SH-SY5Y (cell line): ENCODE measurements at regions not wholly inside any gene's neighbourhood (a gene's known extent, or its start where the extent isn't known, plus 50 kb on each side); places are given as distances from the start of the nearest gene placed in this dataset.

Source experiments
- GATA2 ChIP-seq: IDR thresholded peaks from 2 replicates; pipeline ENCODE4 v1.6.1; 2011; ENCODE audit warnings: mild to moderate bottlenecking, low read depth, low read length
- GATA3 ChIP-seq: IDR thresholded peaks from 2 replicates; pipeline ENCODE4 v1.6.1; 2011; ENCODE audit warnings: low read depth, mild to moderate bottlenecking, low read length, moderate library complexity

DNA sequence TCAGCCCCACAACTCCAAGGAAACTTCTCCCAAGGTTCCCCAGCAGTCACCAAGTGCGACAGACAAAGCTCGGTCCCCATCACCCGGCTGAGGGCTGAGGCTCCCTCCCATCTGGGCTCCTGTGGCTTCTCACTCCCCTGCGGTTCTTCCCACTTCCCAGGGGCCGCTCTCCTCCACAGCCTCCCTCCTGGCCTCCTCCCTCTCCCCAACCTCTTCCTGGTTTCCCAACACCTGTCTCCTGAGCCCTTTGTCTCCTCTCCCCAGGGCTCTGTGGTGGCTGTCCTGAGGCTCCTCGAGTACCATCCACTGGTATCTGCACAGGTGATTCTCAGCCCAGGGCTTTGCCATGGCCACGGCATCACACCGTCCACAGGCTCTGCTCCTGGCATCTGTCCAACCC, 113.2 kb upstream of the NSMCE3 start:
- no peak for TF ChIP-seq GATA3
- no peak for TF ChIP-seq GATA2
